Forelimb muscle (tissue), 1 donor: ENCODE measurements at regions not wholly inside any gene's neighbourhood (a gene's known extent, or its start where the extent isn't known, plus 50 kb on each side); places are given as distances from the start of the nearest gene placed in this dataset.
A peak's percentile ranks its signal among the peaks of the same experiment; 100 is the strongest.

Experiments used
- DNase-seq: peaks from one replicate; pipeline ENCODE4 v3.0.0-alpha.2; 2013; ENCODE audit warnings: low read depth

DNA sequence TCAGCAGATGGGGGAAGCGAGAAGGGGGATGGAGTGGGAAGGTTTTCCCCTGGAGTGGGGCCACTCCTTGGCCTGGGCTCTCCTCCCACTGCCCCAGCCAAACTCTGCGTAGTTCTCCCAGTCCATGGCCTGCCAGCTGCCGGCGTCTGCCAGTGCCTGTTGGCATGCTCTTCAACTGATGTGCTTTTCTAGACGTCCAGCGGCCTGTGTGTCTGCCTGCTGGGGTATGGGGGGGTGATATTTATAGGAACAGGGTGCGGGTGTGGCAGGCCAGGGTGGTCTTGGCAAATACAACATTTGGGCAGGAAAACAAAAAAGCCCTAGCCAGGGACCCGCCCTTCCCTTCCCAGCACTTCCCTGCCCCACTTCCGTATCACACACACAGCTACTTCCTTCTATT lies 786.3 kb upstream of the NOVA1 start:
- no peak for DNase-seq

DNA sequence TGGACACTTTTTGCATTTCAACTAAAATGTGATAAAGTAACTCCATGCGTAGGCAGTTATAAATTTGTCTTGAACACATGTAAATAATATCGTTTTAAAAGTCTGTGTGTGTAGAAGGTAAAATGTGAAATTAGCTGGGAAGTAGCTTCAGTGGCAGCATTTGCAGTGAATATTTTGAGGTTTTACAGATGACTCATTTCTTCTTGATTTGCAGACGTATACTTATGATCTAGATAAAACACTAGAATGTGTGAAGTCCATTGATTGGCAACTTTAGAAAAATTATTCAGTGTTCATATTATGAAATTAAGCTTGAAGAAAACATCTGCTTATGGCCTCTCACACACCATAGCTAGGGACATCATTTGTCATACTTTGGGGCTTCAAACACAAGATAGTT lies 788.6 kb upstream of the NOVA1 start:
- no peak for DNase-seq

DNA sequence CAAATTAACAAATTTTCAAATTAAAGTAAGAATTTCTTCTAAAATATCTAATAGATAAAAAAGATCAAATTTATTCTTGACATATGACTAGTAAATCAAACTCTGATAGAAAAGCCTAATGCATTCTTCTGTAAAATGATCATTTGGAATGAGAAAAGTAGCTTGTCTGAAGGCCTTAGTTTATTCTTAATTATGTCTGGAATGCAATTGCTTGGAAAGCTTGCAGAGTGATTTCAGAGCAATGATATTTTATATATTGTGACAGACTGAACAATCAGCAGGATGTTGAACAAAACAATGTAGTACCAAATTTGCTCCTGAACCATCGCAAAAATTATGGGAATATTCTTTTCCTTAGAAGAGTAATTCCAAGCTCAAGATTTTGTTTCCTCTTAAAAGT lies 789.6 kb upstream of the NOVA1 start:
- DNase-seq: no peak

DNA sequence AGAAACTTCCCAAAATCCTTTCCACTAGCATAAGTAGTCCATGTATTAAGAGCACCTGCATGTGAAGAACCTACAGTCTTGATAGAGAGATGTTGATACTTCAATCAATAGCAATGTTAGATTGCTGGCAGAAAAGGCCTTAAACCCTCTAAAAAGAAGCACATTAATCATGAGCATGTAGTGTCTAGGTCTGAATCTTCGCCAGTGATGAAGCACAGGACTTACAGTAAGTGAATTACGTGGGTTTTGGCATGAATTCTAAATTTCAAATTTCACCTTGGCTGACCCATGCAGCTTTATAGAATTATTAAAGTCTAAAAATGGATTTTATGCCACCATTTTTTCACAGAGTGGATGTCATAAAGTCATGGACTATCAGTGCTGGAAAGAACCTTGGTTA lies 791.6 kb upstream of the NOVA1 start:
- no peak for DNase-seq

DNA sequence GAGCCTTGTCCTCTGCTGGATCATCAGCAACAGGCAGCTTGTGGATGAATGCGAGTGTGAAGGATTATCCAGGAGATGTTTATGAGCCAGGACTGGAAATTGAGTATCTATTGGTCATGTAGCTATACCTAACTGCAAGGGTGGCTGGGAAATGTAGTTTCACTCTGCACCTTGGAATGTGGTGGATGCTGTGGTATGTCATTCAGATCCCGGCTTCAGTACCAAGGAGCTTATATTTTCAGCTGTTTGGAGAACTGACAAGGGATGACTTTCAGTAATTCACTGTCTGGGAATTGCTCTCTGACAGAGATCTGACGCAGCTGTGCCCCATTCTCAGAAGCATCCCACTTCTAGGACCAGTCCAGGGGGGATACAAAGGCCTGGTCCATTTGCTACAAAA lies 792.3 kb upstream of the NOVA1 start:
- DNase-seq: no peak

DNA sequence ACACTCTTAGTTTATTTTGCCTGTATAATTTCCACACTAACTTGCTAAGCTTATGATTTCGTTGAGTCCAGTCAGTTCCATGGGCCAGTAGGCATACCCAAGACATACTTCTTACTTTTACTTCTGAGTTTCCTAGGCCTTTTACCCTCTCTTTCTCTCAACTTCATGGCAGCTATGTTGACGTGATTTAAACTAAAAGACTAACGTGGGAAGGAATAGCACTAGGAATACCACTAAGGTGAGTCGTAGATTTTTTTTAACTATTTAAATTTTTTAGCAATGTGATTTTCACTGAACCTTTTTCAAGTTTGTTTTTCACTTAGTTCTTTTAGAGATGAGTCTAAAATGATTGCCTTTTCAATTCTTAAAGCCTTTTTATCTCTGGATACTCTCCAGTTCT lies 793.5 kb upstream of the NOVA1 start:
- DNase-seq: no peak

DNA sequence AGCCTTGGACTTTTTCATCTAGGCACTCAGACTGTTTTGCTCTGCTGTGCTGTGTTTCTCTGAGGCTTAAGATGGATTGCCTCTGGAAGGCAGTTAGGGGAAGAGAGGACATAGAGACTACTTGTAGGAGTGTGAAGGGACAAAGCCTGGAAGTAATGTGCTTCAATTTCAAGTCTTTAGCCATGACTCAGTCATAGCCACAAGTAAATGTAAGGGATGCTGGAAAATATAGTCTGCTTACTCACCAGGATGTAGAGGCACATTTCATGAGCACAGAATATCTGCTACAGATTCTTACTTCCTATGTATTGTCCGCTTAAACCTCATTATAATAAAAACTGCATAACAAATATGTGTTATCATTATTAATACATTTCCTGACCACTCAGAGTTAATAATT lies 794.3 kb upstream of the NOVA1 start:
- no peak for DNase-seq

DNA sequence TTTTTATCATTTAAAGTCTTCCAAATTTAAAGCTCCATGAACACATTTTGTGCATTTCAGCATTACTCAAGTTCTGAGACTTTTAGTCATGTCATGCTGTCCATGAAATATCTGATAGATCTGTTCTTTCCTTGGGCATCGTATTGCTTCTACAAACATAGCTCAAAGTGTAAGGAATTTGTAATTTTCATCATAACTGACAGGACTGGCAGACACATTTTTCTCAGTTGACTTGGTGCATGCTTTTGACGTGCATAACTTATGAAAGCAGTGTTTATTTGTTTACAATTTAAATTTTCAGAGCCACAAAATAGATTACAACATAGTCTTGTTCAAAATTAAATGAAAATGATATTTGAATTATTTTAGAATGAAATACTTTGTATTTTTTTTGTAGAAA lies 812.1 kb upstream of the NOVA1 start:
- DNase-seq: no peak

DNA sequence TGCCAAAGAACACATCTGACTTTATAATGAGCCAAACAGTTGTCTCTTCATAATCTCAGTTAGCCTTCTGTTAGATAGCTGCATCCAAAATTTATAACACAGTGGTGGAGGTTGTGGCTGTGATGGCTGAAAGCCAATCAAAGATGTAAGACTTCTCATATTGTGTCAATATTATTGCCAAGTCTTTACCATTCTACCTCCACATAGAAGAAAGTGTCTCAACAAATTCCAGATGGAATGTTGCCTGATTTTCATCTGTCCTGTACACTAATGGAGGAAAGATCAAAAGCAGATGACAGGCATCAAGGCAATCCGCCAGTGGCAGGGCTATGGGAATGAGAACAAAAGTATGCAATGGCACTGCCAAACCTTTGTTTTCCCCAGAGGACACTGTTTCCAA lies 813.1 kb upstream of the NOVA1 start:
- DNase-seq: peak; percentile 11

DNA sequence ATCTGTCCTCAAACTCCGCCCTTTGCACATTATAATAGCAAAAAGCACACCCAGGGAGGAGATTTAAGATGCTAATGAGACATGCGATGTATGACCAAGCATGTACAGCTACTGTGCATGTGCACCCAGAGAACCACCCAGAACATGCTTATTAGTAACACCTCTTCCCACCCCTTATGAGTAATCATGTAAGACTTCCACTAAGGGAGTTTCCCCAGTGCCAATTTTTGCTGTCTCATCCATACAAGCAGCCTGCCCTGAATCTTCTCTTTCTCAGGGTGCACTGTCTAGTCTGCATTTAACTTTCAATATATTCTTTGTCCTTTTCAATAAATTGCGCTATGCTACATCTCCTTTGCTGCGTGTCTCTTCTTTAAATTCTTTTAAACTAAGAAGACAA lies 830.0 kb upstream of the NOVA1 start:
- no peak for DNase-seq

DNA sequence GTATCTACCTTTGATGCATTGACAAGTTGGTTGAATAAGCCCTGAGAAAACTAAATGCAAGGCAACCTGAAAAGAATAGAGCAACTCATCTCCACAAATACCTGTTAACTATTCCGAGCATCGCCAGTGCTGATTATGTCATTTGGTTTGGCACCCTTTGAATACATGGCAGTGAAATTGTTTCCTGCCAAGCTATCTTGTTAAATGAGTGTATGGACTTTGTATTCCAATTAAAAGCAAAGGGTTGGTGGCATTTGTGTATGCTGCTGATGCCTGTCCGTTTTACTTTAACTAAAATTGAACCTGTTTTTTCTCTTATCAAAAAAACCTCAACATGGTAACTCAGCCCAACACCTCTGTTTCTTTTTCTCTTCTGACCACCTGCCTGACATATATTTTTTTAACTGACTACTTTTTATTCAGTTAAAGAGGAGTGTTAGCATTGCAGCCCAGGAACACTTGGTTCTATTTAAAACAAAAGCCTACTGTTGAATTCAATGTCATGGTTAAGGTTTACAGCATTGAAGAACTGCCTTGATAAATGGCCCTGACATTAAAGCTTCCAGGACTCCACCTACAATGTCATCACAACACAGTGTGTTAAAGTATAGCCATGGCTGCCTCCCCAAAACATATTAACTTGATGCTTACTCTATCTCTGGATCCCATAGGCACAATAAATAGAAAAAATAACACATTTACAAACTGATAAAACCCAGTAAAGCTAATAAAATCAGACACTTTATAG lies 838.3 kb upstream of the NOVA1 start:
- DNase-seq: no peak

DNA sequence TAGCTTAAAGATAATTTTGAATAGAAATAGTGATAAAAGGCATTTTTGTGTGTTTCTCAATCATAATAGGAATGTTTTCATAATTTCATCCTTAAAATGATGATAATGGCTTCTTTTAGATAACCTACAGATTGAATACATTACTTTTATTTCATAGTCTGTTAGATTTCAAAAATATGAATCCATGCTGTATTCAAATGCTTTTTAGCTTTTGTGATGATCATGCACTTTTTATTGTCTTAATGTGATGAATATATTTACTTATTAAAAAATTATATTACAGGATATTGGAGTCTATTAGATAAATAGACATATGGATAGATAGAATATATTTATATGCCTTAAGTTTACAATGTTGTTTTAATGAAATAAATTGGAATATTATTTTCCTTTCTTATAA lies 886.8 kb upstream of the NOVA1 start:
- DNase-seq: no peak

DNA sequence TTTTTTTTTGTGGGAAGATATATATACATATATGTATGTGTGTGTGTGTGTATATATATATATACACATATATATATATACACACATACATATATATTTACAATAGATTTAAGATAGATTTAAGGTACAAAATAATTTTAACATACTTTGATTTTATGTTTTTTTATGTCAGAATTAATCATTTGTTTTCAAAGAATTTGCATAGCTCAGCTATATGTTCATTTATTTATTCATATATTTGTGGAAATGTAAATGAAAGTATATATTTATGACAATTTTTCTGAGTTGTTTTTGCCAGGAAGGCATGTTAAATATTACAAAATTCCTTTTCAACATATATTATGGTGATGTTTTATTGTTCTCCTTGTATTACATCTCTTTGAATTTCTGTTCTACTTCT lies 887.4 kb upstream of the NOVA1 start:
- DNase-seq: no peak

DNA sequence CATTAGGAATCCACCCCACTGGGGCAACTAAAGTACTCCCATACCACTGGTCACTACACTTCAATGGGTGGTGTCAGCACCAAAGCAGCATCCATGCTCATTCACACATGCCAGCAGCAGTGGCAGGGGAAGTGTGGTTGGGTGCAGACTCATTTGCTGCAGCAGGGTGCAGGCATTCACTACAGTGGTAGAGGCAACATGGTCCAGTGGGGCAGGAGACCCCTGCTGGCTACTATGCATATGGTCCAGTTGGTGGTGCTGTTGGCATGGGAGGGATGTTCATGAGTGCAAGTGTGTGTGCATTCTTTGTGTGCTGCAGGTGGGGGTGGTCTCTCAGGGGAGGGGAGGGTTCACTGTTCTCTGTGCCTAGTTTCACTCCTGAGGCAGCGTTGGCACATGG lies 908.4 kb upstream of the NOVA1 start:
- no peak for DNase-seq

DNA sequence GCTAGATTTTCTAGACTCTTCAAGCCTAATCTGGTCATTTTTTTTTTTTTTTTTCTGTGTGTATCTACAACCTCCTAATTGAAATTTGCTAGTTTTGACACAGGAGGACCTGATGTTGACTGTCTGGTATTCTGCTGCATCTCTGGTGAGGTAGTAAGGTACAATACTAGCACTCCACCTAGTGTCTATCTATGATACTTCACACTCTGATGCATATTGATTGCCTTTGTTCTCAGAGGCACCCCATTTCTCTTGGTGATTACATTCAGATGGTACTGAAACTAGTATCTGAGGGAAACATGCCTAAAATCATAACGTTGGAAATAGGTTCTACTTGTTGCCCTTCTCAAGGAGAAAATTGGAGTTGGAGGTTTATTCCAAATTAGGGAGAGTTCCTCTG lies 930.5 kb upstream of the NOVA1 start:
- no peak for DNase-seq

DNA sequence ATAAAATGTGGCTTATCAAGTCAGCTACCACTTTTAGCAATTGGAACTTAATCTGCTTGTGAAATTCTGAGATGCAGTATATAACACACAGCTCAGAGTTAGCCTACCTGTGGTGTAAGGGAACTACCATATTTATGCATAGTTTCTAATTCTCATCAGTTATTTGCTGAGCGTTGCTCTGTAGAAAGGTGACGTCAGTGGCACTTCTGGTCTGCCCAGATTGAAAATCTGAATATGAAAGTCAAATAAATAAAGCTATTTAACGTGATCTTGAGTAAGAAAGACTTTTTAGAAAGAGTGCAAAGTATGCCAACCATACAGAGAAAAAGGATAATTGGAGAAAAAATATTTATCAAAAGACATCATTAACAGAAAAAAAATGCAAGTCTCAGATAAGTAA lies 938.9 kb upstream of the NOVA1 start:
- DNase-seq: no peak

DNA sequence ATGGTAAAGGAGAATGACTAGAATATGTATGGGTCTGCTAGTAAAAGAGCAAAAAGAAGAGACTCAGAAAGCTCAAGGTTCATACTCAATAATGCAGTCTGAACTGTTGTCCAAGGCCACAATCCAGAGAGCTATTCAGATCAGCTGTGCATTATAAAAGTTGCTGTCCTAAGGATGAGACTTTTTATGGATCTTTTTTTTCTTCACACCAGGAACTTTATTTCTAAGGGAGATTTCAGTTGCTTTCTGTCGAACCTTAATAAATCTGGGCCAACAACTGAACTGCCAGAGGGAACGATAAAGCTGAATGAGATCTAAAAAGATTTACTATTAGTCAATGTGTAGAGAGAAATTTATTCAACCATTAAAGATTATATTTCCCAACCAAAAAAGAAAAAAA lies 948.3 kb upstream of the NOVA1 start:
- DNase-seq: no peak

DNA sequence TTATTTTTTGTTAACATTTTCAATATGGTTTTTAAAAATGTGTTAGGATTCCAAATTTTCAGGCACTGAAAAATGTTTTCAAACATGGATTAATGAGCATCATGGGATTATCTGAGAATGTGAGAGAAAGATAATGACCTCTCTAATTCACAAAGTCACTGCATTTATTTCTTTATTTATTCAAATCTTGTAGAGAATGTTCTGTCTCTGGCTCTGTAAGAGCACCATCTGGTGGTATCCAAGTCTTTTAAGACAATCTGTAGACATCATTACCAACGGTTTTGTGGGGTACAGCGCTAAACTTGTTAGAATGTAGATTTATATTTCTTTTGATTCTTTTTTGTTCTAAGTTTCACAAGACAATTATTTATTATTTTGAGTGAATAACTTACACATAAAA lies 956.0 kb upstream of the NOVA1 start:
- DNase-seq: peak; percentile 56

DNA sequence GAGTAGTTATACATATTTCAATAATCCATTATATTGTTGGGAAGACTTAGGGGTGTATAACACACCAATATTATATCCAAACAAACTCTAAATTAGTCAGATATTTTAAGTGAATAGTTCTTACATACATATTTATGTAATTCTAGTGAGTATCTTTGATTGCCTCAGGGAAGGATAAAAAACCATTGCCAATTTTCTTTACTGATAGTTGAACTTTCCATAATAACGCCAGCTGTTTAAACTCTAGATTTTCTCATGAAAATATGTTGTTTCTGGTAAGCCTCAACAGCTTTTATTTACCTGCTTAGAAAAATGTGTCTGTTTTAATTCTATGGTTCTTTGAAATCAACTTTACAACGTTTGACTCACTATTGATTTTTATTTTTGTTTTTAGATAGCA lies 959.6 kb upstream of the NOVA1 start:
- DNase-seq: no peak

DNA sequence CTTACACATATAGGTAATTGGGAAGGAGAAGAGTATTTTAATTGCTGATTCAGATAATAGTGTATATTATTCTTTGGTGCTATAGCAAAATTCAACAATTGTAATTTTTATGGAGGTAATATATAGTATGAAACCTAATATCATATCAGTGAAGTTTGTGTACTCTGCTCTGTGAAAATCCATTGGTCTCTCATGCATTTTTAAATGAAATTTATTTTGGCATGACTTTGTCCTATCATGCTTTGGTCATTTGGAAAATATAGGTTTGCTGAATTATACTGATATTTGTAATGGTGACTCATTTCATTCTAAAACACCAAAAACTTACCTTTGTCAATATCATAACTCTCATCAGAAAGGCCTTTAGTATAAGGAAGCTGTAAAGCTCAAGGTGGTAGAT lies 962.0 kb upstream of the NOVA1 start:
- DNase-seq: no peak

DNA sequence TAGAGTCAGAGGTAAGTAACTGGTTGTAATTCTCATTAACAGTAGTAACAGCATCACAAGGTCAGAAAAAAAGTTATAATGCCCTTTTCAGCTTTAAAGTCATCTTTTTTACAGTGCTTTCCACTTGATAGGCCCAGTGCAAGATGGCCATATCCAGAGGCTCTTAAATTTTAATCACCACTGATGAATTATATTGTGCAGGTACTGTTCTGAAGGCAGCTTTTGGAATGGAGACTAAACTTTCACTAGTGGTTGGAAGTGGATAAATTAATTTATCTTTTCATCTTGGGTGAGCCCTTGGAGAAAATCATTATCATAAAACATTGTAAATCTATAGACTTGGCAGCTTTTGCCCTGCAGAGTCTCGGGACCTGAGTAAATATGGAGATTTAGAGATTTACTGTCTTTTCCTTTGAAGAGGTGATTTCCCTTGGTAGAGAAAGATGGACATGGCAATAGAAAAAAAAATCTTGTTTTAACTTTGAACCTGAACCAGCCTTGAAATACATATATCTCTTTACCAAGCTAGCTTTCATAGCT lies 969.1 kb upstream of the NOVA1 start:
- no peak for DNase-seq

DNA sequence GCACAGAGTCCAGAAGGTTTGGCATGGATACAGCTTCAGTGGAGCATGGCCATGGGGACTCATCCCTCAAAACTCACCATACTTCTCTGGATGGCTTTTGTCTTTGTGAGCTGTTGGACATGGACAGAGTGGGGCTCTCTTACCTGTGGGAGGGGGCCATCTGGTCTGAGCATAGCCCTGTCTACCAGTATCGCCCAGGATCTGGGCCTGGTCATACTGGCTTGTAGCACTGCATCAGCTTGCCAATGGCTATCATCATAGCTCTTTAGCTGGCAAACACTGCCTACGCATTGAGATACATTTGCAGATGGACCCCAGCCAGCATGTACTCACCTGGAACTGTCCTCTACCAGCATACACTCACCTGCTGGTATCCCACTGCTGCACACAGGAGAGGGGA lies 975.2 kb upstream of the NOVA1 start:
- DNase-seq: no peak

DNA sequence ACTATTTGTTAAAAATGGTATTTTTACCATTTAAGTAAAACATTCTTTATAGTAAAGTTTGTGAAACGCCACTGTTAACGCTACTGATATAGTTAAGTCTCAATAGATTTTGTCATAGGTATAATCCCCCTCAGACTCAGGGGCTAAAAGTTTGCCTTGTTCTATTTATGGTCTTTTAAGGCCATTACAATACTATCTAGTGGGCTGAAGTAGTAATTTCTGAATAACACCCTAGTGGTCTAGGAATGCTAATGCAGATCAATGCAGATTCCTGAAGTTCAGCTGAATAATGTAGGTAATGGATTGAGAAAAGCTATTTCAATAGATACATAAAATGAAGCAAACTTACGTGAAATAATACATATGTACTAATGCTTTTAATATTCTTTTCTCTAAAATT lies 989.3 kb upstream of the NOVA1 start:
- DNase-seq: no peak

DNA sequence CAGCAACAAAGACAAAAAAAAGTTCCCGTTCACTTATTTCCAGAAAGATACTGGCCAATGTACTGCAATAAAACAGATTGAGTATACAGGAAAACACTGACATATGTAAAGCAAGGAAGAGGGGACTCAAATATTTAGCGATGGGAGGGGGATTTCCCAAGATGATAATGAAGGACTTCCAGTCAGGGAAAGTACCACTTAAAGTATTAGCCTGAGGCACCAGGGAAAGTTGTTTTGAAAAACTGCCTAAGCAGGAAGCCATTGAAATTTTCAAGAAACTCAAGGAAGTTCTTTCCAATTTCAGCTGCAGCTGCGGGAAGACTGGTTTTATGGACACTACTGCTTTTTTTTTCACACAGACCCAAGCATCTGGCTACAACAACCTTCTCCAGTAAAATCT lies 1007.4 kb upstream of the NOVA1 start:
- DNase-seq: peak; percentile 74
